SK-N-MC (cell line): ENCODE measurements at regions not wholly inside any gene's neighbourhood (a gene's known extent, or its start where the extent isn't known, plus 50 kb on each side); places are given as distances from the start of the nearest gene placed in this dataset.

ENCODE experiments used
- EZH2 ChIP-seq: fragments of 200-600 bp; sonication (generic); IDR thresholded peaks from one replicate; pipeline ENCODE4 v1.6.1; 2017; ENCODE audit warnings: antibody characterized with exemption
- POLR2AphosphoS5 ChIP-seq: IDR thresholded peaks from 2 replicates; pipeline ENCODE4 v1.6.1; 2012; ENCODE audit warnings: mild to moderate bottlenecking, low read depth, low read length, borderline replicate concordance

DNA sequence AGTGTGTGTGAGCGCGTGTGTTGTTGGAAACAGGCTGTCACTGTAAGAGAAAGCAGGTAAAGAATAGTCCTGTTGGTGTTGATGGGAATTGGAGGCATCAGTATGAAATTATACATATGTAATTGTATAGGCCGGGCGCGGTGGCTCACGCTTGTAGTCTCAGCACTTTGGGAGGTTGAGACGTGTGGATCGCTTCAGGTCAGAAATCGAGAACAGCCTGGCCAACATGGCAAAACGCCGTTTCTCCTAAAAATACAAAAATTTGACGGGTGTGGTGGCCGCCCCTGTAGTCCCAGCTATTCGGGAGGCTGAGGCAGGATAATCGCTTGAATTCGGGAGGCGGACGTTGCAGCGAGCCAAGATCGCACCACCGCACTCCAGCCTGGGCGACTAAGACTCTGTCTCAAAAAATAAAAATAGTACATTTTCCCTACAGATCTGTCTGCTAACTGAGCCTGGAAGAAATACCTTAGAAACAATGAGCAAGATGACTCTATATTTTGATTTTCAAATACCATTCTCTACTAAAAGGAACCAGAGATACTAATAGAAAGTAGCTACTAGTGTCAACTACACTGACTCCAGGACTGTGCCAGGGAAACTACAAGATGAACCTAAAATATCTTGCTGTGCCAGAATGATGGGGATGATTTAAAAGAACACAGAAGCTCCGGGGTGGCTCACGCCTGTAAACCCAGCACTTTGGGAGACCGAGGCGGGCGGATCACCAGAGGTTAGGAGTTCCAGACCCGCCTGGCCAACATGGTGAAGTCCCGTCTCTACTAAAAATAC, 110.8 kb downstream of the TRIM27 start:
- no peak for TF ChIP-seq POLR2AphosphoS5
- TF ChIP-seq EZH2 = no peak
